PC-3 (cell line): ENCODE measurements at regions not wholly inside any gene's neighbourhood (a gene's known extent, or its start where the extent isn't known, plus 50 kb on each side); places are given as distances from the start of the nearest gene placed in this dataset.

Source experiments
- EZH2 ChIP-seq: fragments of 300-600 bp; sonication (generic); IDR thresholded peaks from one replicate; pipeline ENCODE4 v1.6.1; 2017; ENCODE audit warnings: antibody characterized with exemption, mild to moderate bottlenecking, low read length; ENCODE audit not compliant: unreplicated experiment
- EZH2phosphoT487 ChIP-seq: fragments of 300-600 bp; sonication (generic); IDR thresholded peaks from 2 replicates; pipeline ENCODE4 v1.6.1; 2018; ENCODE audit warnings: mild to moderate bottlenecking, antibody characterized with exemption, low read length, borderline replicate concordance
- TF ChIP-seq, protein P1 (sequence below): fragments of 300-600 bp; sonication (generic); conservative IDR thresholded peaks from 2 replicates; pipeline ENCODE4 v1.5.1; 2017; ENCODE audit warnings: antibody characterized with exemption, low read depth, mild to moderate bottlenecking, low read length

GRCh38 chr2:37764739-37765138 lies 93.3 kb upstream of the CDC42EP3 start:
- TF ChIP-seq, protein P1, sequence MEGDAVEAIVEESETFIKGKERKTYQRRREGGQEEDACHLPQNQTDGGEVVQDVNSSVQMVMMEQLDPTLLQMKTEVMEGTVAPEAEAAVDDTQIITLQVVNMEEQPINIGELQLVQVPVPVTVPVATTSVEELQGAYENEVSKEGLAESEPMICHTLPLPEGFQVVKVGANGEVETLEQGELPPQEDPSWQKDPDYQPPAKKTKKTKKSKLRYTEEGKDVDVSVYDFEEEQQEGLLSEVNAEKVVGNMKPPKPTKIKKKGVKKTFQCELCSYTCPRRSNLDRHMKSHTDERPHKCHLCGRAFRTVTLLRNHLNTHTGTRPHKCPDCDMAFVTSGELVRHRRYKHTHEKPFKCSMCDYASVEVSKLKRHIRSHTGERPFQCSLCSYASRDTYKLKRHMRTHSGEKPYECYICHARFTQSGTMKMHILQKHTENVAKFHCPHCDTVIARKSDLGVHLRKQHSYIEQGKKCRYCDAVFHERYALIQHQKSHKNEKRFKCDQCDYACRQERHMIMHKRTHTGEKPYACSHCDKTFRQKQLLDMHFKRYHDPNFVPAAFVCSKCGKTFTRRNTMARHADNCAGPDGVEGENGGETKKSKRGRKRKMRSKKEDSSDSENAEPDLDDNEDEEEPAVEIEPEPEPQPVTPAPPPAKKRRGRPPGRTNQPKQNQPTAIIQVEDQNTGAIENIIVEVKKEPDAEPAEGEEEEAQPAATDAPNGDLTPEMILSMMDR, result no peak
- TF ChIP-seq EZH2 (no peak), EZH2phosphoT487 (no peak)
